Progenitor cell of endocrine pancreas (in vitro differentiated cells): ENCODE measurements at regions not wholly inside any gene's neighbourhood (a gene's known extent, or its start where the extent isn't known, plus 50 kb on each side); places are given as distances from the start of the nearest gene placed in this dataset.

ENCODE experiments used
- DNase-seq: peaks from one replicate; pipeline ENCODE4 v3.0.0; 2021; ENCODE audit warnings: low spot score; ENCODE audit not compliant: unreplicated experiment
- H3K27ac Mint-ChIP-seq: 2 replicates; pipeline ENCODE4 v1.8.0; 2021; ENCODE audit warnings: mild to moderate bottlenecking, moderate library complexity, mixed read lengths
- H3K27me3 Mint-ChIP-seq: 2 replicates; pipeline ENCODE4 v1.8.0; 2021; ENCODE audit warnings: mixed read lengths
- H3K36me3 Mint-ChIP-seq: 2 replicates; pipeline ENCODE4 v1.8.0; 2022; ENCODE audit warnings: mixed read lengths; ENCODE audit not compliant: insufficient read depth
- H3K4me1 Mint-ChIP-seq: 2 replicates; pipeline ENCODE4 v1.8.0; 2021; ENCODE audit warnings: low read depth, mixed read lengths
- H3K4me3 Mint-ChIP-seq: 2 replicates; pipeline ENCODE4 v1.8.0; 2021; ENCODE audit warnings: low read depth, mild to moderate bottlenecking, moderate library complexity, mixed read lengths
- H3K9me3 Mint-ChIP-seq: 2 replicates; pipeline ENCODE4 v1.8.0; 2021; ENCODE audit warnings: low read depth, mixed read lengths
- CTCF ChIP-seq: fragments of 200-600 bp; sonication (generic); IDR thresholded peaks from one replicate; pipeline ENCODE4 v1.5.0; 2021; ENCODE audit warnings: antibody characterized with exemption, mild to moderate bottlenecking; ENCODE audit not compliant: unreplicated experiment

DNA sequence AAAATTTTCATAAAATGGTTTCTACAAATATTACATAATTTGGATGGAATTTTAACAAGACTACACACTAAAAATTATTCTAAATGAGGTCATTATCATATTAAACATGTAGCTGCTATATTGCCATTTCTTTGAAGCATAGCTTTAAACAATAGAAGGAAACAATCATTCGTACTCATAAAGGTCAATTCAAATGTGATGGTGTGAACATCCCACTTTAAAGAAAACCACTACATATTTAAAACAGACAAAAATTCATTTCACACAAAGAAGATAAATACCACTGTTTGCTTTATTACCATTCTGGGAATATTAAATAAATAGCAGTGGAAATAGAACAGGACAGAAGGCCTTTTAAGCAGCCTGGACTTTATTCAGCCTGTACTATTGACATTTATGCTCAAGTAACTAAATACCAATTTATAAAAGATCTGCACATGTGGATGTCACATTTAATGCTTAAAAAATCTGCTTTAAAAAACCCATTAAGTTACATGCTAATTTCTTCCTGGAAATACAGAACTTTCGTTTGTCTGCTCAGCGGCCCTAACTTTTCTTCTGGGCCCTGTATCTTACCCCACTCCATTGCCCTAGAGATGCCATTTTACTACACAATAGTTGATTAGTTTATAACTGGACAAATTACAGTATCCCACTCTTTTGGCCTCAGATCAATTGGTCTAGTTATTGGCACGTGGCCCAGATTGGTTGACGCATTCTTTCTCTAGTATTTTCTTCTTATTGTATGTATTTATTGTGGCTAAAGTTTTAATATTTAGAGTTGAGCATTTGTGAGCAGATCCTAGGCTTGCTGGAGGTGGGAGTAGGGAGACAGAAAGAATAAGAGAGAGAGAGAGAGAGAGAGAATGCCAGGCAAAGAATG lies 215.1 kb upstream of the SPRY2 start:
- no peak for TF ChIP-seq CTCF
- Mint-ChIP-seq H3K9me3 (peaks cover 4% of the 10 kb centered on the region), H3K4me1 (peaks cover 12% of the 10 kb centered on the region), H3K27ac (no peak overlapping the region), H3K36me3 (peaks cover 2% of the 10 kb centered on the region), H3K4me3 (no peak overlapping the region), H3K27me3 (no peaks in the 10 kb centered on the region)
- no peak for DNase-seq

DNA sequence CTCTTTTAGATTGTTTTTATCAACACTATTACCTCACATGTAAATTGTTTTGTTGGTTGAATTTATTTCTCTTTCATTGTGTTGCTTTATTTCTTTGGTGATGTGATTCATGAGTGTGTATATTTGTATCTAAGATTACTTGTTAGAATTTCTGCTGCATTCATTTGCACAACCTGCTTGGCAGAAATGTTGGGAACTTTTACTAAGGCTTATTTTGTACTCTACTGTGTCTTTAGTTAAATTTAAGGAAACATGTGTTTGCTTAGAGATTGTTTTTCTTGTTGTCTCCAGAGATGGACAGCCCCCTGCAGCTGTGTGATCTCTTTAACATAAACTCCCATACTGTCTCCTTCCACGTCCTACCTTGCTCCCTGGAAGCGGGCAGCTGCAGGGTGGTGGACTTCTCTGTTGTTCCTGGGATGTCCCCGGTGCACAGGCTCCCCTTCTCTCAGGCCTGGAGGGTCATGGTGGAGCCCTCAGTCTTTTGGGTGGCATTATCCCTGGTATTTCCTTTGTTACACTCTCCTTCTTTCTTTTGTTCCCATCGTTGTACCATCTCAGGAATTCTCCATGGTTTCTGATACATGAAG lies 212.0 kb upstream of the SPRY2 start:
- no peaks in the 10 kb centered on the region for H3K36me3 Mint-ChIP-seq
- H3K4me1 Mint-ChIP-seq, result peaks cover 11% of the 10 kb centered on the region
- no peak for TF ChIP-seq CTCF
- no peaks in the 10 kb centered on the region for H3K27me3 Mint-ChIP-seq
- H3K9me3 Mint-ChIP-seq, result no peaks in the 10 kb centered on the region
- H3K4me3 Mint-ChIP-seq, result no peak overlapping the region
- DNase-seq, result no peak
- H3K27ac Mint-ChIP-seq, result no peak overlapping the region

GRCh38 chr13:80551650-80552497 lies 210.9 kb upstream of the SPRY2 start:
- Mint-ChIP-seq H3K4me3 (no peak overlapping the region), H3K4me1 (peaks cover 11% of the 10 kb centered on the region), H3K36me3 (no peaks in the 10 kb centered on the region), H3K27me3 (no peaks in the 10 kb centered on the region), H3K27ac (no peak overlapping the region), H3K9me3 (no peaks in the 10 kb centered on the region)
- DNase-seq, result no peak
- TF ChIP-seq CTCF, result no peak

- no peak for TF ChIP-seq CTCF
- H3K27me3 Mint-ChIP-seq, result no peaks in the 10 kb centered on the region
- H3K27ac Mint-ChIP-seq, result no peak overlapping the region
- no peak for DNase-seq
- H3K9me3 Mint-ChIP-seq, result no peaks in the 10 kb centered on the region
- H3K4me3 Mint-ChIP-seq, result no peak overlapping the region
- peaks cover 11% of the 10 kb centered on the region for H3K4me1 Mint-ChIP-seq
- H3K36me3 Mint-ChIP-seq, result no peaks in the 10 kb centered on the region
Observed at GRCh38 chr13:80550971-80551441, 210.1 kb upstream of the SPRY2 start.

- no peak overlapping the region for H3K27ac Mint-ChIP-seq
- no peaks in the 10 kb centered on the region for H3K9me3 Mint-ChIP-seq
- H3K4me1 Mint-ChIP-seq, result peaks cover 7% of the 10 kb centered on the region
- H3K36me3 Mint-ChIP-seq, result no peaks in the 10 kb centered on the region
- no peaks in the 10 kb centered on the region for H3K27me3 Mint-ChIP-seq
- no peak overlapping the region for H3K4me3 Mint-ChIP-seq
- no peak for TF ChIP-seq CTCF
- no peak for DNase-seq
Observed at GRCh38 chr13:80548915-80549314, 208.0 kb upstream of the SPRY2 start.
